ENCODE measurements at regions not wholly inside any gene's neighbourhood (a gene's known extent, or its start where the extent isn't known, plus 50 kb on each side); places are given as distances from the start of the nearest gene placed in this dataset.

GRCh38 chr13:75052616-75053015 lies 429.4 kb downstream of the TBC1D4 start:
- DNase-seq (ENCODE audit: low read depth), result no peak

DNA sequence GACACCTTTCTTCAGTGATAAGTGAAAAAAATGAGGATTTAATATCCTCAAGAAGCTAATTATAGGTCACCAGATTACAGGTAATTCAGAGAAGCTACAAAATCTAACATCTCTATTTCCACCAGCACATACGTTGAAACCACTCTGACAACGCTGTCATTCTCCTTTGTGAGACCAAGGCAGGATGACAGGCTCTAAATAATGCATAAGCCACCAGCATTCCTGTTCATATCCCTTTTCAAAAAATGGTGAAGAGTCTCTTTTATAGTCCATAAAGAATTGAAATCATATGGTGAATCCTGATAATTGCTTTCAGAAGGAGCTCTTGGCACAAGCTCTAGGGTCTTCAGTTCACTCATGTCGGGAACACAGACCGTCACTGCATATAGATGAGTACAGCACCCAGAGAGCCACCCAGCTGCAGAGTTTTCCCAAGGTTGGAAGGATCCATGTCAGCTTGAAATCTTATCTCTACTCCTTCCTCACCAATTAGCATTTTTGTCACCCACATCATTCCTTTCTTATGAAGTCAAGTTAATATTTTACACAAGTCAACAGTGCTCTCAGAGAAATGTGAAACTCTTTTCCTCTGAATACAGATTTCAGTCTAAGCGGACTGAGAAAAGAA lies 431.4 kb downstream of the TBC1D4 start:
- peak; percentile 55 for DNase-seq (ENCODE audit: low read depth)

GRCh38 chr13:75049735-75050335 lies 432.1 kb downstream of the TBC1D4 start:
- no peak for DNase-seq (ENCODE audit: low read depth)

DNA sequence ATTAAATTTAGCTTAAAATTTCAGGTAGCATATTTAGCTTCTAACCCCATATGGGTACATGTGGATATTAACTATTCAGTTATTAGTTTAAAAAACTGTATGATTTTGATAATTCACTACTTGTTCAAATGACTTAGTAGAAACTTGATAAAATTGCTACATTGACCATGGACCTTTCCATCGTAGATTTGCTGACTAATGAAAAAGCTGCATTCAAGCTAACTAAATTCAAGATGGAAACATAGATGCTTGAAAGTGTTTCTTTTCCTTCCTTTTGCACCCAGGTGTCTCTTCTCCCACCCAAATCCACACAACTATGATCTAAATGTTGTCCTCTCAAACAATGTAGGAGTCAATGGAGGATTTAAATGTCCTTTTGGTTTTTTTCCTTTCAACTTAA lies 439.2 kb downstream of the TBC1D4 start:
- no peak for DNase-seq (ENCODE audit: low read depth)

DNA sequence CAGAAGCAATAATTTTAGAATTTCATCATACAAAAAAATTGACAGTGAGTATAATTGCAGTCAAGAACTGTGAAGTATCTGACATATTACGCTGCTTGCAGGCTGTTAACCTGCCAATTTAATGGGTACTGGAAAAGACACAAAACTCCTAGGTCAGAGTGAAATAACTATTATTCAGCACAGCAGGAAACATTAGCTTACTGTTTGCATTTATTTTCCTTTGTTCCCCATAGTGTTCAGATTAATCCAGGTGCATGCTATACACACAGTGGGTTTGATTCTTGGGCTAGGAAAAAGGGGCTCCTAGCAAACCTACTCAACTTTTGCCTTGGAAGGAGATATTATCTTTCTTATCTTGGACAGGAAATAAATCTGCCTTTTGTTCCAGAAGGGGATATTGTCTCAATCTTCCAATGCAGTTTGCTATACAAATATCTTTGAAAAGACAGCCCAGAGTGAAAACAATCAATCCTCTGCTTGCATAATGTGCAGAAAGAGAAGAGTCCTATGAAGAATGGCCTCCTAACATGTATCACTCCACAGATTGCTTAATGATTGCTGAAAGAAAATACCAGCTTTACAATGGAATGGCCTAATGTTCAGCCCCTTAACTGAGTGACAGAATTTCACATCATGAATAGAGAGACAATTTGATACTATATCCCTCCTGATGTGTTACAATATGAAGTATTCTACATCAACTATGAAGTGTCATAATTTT lies 443.4 kb downstream of the TBC1D4 start:
- DNase-seq (ENCODE audit: low read depth), result no peak

- DNase-seq (ENCODE audit: low read depth), result no peak
These were observed 456.0 kb downstream of the TBC1D4 start for GRCh38 chr13:75025956-75026355.

- DNase-seq (ENCODE audit: low read depth), result no peak
These were observed 457.4 kb downstream of the TBC1D4 start for GRCh38 chr13:75024602-75025001.

- no peak for DNase-seq (ENCODE audit: low read depth)
These were observed 458.4 kb downstream of the TBC1D4 start for GRCh38 chr13:75023609-75024008.

DNA sequence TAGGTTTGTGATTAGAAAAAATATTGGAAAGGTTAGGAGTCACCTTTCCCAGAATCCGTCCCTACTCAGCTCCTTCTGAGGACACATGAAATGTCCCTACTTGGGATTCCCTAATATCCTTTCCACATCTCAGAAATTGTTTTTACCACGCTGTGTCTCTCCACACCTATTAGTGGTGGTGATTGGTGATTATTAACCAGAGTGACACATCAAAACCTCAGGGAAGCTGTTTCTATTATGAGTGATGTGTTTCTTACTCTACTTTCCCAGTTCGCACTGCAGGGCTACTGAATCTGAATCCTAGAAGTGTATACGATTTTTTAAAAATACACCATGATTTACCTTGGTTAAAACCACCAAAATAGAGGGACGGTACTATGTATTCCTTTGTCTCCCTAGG lies 460.8 kb downstream of the TBC1D4 start:
- no peak for DNase-seq (ENCODE audit: low read depth)

- no peak for DNase-seq (ENCODE audit: low read depth)
These were observed 465.7 kb downstream of the TBC1D4 start for GRCh38 chr13:75016225-75016624.

DNA sequence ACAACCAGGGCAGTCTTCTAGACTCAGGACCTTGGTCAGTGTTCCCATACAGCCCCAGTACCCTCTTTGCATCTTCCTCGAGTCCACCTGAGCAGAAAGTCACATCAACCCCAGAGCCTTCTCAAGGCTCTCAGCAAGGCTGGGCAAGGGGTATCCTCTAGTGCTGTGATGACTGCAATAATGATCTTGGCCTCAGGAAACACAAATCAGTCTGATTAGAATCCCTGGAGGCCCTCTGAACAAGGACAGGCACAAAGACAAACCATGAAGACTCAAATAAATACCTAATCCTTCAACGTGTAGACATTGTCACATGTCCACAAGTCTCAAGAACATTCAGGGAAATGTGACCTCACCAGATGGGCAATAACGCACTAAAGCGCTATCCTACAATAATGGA lies 468.2 kb downstream of the TBC1D4 start:
- DNase-seq (ENCODE audit: low read depth), result no peak

- no peak for DNase-seq (ENCODE audit: low read depth)
These were observed 471.0 kb downstream of the TBC1D4 start for GRCh38 chr13:75010941-75011340.

GRCh38 chr13:75008926-75009325 lies 473.0 kb downstream of the TBC1D4 start:
- no peak for DNase-seq (ENCODE audit: low read depth)

- DNase-seq (ENCODE audit: low read depth), result no peak
These were observed 491.0 kb downstream of the TBC1D4 start for GRCh38 chr13:74990992-74991391.

DNA sequence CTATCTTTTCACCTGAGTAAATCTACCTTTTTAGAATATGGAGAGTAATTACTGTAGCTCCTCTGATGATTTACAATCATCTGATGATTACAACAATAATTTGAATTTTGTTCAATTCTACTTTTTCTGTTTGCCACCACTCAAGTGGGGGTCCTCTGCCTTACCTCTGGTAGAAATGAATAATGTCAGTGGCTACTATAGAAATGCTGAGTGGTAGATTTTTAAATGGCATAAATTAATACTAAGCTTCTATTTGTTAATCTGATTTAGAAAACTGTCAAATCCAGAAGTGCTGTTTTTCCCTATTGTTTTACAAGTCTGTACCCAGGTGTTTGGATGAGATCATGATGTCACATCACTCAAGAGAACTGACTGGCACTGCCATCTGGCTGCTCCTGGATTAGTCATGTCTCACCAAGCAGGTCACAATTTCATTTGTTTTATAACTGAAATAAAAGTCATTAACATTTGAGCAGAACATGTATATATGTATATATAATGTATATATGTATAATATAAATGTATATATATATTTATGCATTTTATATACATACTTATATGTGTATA lies 494.8 kb downstream of the TBC1D4 start:
- peak; percentile 72 for DNase-seq (ENCODE audit: low read depth)

DNA sequence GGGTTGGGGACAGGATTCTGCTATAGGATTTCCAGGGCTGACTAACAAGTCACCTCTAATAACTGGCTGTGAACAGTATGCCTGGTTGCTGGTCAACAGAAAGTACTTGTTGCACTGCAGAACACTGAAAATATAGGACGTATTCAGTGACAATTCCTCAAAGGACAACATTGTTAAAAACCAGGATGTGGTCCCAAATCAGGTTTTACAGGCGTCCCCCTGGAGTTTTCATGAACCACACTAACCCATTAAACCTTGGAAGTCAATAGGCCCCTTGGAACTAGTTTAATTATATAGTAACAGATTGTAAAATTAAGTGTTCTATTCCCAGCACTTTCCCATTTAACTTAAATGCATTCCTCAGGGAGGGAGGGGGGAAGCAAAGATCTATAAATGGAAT lies 495.4 kb downstream of the TBC1D4 start:
- DNase-seq (ENCODE audit: low read depth), result no peak

GRCh38 chr13:74979703-74980102 lies 502.3 kb downstream of the TBC1D4 start:
- DNase-seq (ENCODE audit: low read depth), result no peak

DNA sequence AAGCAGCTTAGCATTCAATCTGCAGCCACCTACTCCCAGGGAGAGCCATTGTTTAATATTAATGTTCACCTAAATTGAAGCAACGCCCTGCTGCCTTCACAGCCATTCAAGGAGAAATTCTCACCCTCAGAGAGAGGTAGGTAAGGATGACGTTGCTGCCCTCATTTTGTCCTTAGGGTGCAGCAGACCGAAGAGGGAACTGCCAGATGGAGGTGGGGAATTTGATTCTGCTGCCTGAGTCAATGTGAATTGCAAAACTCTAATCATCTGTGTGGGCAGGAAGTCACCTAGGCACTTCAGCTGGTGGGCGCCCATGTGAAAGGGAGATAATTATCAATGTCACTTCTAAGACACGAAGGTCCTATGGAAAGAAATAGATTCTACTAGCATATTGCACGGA lies 503.4 kb downstream of the TBC1D4 start:
- DNase-seq (ENCODE audit: low read depth), result no peak

DNA sequence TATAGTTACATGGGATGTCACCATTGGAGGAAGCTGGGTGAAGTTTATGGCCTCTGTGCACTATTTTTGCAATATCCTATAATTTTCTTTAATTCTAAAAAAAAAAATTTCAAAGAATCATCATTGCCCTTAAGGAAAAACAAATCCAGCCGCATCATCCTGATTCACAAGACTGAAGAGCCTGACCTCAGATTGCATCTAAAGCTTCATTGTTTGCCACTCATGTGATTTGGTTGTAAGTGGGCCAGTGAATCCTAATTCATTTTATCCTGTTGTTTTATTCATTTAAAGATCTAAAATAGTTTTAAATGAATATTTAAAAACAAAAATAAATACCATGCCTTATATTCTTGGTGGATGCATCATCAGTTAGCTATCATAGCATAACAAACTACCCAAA lies 504.5 kb downstream of the TBC1D4 start:
- no peak for DNase-seq (ENCODE audit: low read depth)

DNA sequence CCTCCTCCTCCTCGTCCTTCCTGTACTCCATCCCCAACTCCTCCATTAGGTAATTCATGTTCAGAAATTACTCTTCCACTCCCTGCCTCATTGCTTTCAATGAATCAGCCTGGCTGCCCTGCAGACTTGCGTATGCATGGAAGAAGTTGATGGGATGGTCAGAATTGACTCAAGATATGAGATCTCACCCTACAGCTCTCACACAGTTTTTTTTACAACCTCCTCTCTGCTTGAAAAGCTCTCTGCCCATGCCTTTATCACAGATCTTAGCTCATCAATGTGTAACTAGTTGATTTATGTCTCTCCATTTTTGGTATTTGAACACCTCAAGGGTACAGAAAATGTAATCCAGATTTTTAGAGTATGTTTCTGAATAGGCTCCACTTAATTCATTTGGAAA lies 506.9 kb downstream of the TBC1D4 start:
- DNase-seq (ENCODE audit: low read depth), result no peak

DNA sequence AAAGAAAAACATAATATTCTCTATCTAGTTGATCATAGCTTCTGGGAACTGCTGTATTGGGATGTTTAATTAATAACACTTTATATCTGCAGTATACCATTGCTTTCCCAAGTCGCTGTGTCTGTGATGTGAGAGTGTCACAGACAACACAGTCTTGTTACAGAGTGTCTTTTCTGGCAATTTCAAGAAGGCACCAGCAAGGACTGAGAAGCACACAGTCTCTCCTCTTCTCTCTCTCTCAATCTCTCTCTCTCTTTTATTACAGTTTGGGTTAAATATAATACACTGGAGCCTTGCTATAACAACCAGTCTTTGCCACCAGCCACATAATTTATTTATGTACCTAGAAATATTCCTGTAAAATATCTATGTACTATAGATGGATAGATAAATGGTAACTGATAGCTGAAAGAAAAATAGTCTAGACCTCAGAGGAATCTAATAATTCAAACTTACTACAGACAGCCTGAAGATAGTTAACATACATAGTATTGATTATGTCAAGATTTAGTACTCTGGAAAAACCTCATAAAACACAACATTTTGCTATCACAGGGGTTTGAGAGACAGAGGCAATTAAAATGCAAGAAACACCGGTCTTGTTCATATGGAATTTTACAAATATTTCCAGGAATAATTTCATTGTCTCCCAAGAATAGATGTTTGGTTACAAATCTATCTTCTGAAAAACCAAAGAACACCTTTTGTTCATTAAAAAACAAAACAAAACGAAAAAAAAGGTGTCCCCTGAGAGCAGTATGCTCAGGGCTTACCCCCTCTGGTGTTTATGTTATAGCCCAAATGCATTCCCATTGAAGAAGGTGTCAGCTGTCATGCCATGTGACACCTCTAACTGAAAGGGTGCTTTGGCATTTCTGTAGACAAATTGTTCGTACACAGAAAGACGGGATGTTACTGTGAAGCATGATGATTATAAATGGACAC lies 507.8 kb downstream of the TBC1D4 start:
- no peak for DNase-seq (ENCODE audit: low read depth)

All from myocyte (in vitro differentiated cells).